Stomach smooth muscle (tissue), 2 donors: ENCODE measurements at regions not wholly inside any gene's neighbourhood (a gene's known extent, or its start where the extent isn't known, plus 50 kb on each side); places are given as distances from the start of the nearest gene placed in this dataset.

Source experiments
- H3K27ac ChIP-seq: one replicate; pipeline ENCODE4 v1.7.0; 2013; ENCODE audit warnings: mild to moderate bottlenecking, low read length, inconsistent platforms
- H3K27me3 ChIP-seq, 2 donors: one replicate each; pipeline ENCODE4 v1.7.0; 2013; ENCODE audit warnings: low read length in 2 of 2; ENCODE audit not compliant: insufficient read depth in 2 of 2, control insufficient read depth in 1 of 2
- H3K36me3 ChIP-seq, 2 donors: one replicate each; pipeline ENCODE4 v1.7.0; 2013; ENCODE audit warnings: low read length in 2 of 2; ENCODE audit not compliant: control insufficient read depth in 2 of 2, insufficient read depth in 2 of 2
- H3K4me1 ChIP-seq: one replicate; pipeline ENCODE4 v1.7.0; 2013; ENCODE audit warnings: low read length; ENCODE audit not compliant: control insufficient read depth, insufficient read depth
- H3K4me3 ChIP-seq, 2 donors: one replicate each; pipeline ENCODE4 v1.7.0; 2013; ENCODE audit warnings: low read length in 2 of 2
- H3K9ac ChIP-seq, 2 donors: one replicate each; pipeline ENCODE4 v1.7.0; 2013; ENCODE audit warnings: low read length in 2 of 2, mild to moderate bottlenecking in 1 of 2
- H3K9me3 ChIP-seq, 2 donors: one replicate each; pipeline ENCODE4 v1.7.0; 2013; ENCODE audit warnings: low read length in 2 of 2; ENCODE audit not compliant: control insufficient read depth in 2 of 2
- donor health status: healthy.
- donor health status: Pancreatic carcinoma.

- no peaks in the 10 kb centered on the region for H3K4me1 ChIP-seq
- no peak overlapping the region for H3K4me3 ChIP-seq
- no peaks in the 10 kb centered on the region for H3K9me3 ChIP-seq
- H3K9ac ChIP-seq = no peak overlapping the region
- no peak overlapping the region for H3K27ac ChIP-seq
- peaks cover 0 to 10% of the 10 kb centered on the region in 2 donors for H3K27me3 ChIP-seq
- H3K36me3 ChIP-seq = no peaks in the 10 kb centered on the region
These were observed 436.3 kb downstream of the VRK1 start for GRCh38 chr14:97233319-97233985.

- H3K4me1 ChIP-seq = no peaks in the 10 kb centered on the region
- no peaks in the 10 kb centered on the region for H3K27me3 ChIP-seq
- no peak overlapping the region for H3K9ac ChIP-seq
- H3K27ac ChIP-seq = no peak overlapping the region
- no peaks in the 10 kb centered on the region for H3K36me3 ChIP-seq
- no peak overlapping the region for H3K4me3 ChIP-seq
- no peaks in the 10 kb centered on the region for H3K9me3 ChIP-seq
These were observed 449.5 kb downstream of the VRK1 start for GRCh38 chr14:97246648-97247047.

DNA sequence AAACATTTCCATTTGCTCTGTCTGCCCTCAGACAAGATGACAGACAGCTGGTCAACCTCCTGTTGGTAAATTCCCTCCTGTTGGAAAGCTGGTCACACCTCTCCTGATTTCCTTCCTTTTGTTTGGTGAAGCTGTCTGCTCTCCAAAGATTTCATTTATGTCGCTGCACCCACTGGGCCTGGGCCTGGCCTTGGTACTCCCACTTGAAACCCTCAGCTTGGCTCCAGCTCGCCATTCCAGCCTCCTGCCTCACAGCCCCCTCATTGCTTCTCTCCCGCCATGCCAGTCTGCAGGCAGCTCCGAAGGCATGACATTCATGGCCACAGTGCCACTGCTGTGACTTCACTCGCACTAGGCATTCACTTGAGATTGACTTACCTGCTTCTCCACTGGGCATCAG lies 451.8 kb downstream of the VRK1 start:
- Histone ChIP-seq H3K4me1 (no peaks in the 10 kb centered on the region), H3K4me3 (no peak overlapping the region), H3K27me3 (no peaks in the 10 kb centered on the region), H3K9ac (no peak overlapping the region), H3K36me3 (no peaks in the 10 kb centered on the region), H3K9me3 (peaks cover 0 to 7% of the 10 kb centered on the region in 2 donors), H3K27ac (no peak overlapping the region)

GRCh38 chr14:97250931-97251330 lies 453.7 kb downstream of the VRK1 start:
- Histone ChIP-seq H3K9ac (no peak overlapping the region), H3K27ac (no peak overlapping the region), H3K4me1 (no peaks in the 10 kb centered on the region), H3K27me3 (peaks cover 0 to under 1% of the 10 kb centered on the region in 2 donors), H3K9me3 (peaks cover 0 to 7% of the 10 kb centered on the region in 2 donors), H3K4me3 (no peak overlapping the region), H3K36me3 (no peaks in the 10 kb centered on the region)

DNA sequence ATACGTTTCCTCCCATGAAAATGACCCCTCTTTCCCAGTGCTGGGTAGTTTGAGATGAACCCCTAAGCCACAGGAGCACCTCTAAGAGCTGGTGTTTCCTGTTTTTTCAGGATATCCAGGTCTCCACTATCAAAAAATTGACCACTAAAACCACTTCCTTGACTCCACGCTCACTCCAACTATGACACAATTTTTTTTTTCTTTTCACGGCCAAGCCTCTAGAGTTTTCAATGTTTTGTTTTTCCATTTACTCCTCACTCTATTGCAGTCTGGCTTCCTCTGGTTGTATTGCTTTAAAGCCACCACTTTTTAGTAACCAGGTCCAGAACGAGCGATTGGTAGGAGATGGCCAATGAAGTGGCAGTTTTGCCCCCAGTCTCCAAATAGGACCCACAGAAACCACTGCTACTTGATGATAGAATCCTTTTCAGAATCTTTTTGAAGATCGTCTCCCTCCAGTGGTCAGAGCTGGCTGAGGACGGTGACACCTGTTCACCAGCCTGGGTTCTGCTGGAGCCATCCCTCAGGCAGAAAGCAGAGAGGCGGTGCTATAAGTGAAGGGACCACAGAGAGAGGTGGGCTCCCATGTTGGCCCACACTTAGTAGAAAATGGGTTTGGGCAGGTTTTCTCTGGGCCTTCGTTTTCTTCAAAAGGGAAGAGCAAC lies 454.4 kb downstream of the VRK1 start:
- H3K4me1 ChIP-seq = no peaks in the 10 kb centered on the region
- no peak overlapping the region for H3K9ac ChIP-seq
- no peak overlapping the region for H3K27ac ChIP-seq
- peaks cover 0 to 7% of the 10 kb centered on the region in 2 donors for H3K9me3 ChIP-seq
- H3K36me3 ChIP-seq = no peaks in the 10 kb centered on the region
- H3K27me3 ChIP-seq = peaks cover 0 to 3% of the 10 kb centered on the region in 2 donors
- H3K4me3 ChIP-seq = no peak overlapping the region

DNA sequence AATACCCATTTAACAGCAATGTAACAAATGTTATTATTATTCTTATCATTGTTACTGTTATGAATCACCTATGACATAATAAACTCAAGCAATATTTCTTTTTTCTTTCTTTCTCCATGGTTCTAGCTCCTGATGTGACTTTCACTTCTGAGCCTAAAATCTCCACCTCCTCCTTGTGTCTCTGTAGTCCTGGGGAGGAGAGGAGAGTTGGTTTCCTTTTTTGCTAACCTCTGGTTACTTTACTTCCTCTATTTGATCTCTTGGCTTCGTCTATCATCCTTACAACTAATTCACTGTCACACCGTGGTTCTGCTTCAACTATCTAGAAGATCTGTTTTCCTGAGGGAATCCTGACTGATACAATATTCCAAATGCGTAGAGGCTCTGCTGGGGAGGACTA lies 456.6 kb downstream of the VRK1 start:
- peaks cover 0 to 3% of the 10 kb centered on the region in 2 donors for H3K27me3 ChIP-seq
- H3K4me3 ChIP-seq = no peak overlapping the region
- peaks cover 0 to 7% of the 10 kb centered on the region in 2 donors for H3K9me3 ChIP-seq
- no peaks in the 10 kb centered on the region for H3K36me3 ChIP-seq
- no peaks in the 10 kb centered on the region for H3K4me1 ChIP-seq
- no peak overlapping the region for H3K9ac ChIP-seq
- H3K27ac ChIP-seq = no peak overlapping the region

- Histone ChIP-seq H3K27ac (no peak overlapping the region), H3K9ac (no peak overlapping the region), H3K27me3 (no peaks in the 10 kb centered on the region), H3K4me3 (no peak overlapping the region), H3K4me1 (no peaks in the 10 kb centered on the region), H3K9me3 (peaks cover 0 to 2% of the 10 kb centered on the region in 2 donors), H3K36me3 (no peaks in the 10 kb centered on the region)
These were observed 465.2 kb downstream of the VRK1 start for GRCh38 chr14:97262336-97262735.

DNA sequence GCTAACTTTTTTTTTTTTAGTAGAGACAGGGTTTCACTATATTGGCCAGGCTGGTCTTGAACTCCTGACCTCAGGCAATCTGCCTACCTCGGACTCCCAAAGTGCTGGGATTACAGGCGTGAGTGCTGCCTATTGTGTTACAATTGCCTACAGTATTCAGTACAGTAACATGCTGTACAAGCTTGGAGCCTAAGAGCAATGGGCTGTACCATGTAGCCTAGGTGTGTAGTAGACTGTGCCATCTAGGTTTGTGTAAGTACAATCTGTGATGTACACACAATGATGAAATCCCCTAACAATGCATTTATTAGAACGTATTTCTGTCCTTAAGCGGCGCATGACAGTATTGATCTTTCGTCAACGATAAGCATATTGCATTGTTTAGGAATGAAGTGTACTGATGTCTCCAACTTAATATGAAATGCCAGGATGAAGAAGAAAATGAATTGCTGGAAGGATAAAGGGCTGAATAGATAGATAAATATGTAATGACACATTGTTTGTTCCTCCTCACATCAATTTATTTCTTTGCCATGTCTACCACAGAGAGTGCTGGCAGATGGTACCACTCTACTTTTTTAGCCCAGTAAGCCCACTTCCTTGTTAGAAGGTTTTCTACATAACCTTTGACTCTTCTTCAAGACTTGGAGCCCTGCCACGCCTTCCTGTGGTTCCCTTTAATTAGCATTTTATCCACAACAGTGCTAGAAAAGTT lies 467.5 kb downstream of the VRK1 start:
- Histone ChIP-seq H3K27me3 (peaks cover 0 to 1% of the 10 kb centered on the region in 2 donors), H3K36me3 (no peaks in the 10 kb centered on the region), H3K9ac (no peak overlapping the region), H3K9me3 (peaks cover 0 to 2% of the 10 kb centered on the region in 2 donors), H3K4me3 (no peak overlapping the region), H3K4me1 (no peaks in the 10 kb centered on the region), H3K27ac (no peak overlapping the region)

GRCh38 chr14:97266653-97267052 lies 469.5 kb downstream of the VRK1 start:
- H3K27me3 ChIP-seq = peaks cover 0 to 3% of the 10 kb centered on the region in 2 donors
- no peak overlapping the region for H3K9ac ChIP-seq
- no peak overlapping the region for H3K27ac ChIP-seq
- H3K9me3 ChIP-seq = peaks cover 0 to 2% of the 10 kb centered on the region in 2 donors
- no peak overlapping the region for H3K4me3 ChIP-seq
- no peaks in the 10 kb centered on the region for H3K4me1 ChIP-seq
- H3K36me3 ChIP-seq = no peaks in the 10 kb centered on the region

GRCh38 chr14:97267509-97267908 lies 470.3 kb downstream of the VRK1 start:
- Histone ChIP-seq H3K36me3 (no peaks in the 10 kb centered on the region), H3K9me3 (peaks cover 0 to 2% of the 10 kb centered on the region in 2 donors), H3K4me3 (no peak overlapping the region), H3K4me1 (no peaks in the 10 kb centered on the region), H3K9ac (no peak overlapping the region), H3K27me3 (peaks cover 0 to 3% of the 10 kb centered on the region in 2 donors), H3K27ac (no peak overlapping the region)
